Thyroid gland (tissue), 4 donors: ENCODE measurements at regions not wholly inside any gene's neighbourhood (a gene's known extent, or its start where the extent isn't known, plus 50 kb on each side); places are given as distances from the start of the nearest gene placed in this dataset.

Experiments used
- DNase-seq, 2 donors: peaks; one replicate each; pipeline ENCODE4 v3.0.0-alpha.2; 2019
- H3K27ac ChIP-seq, 3 donors: fragments of 200-600 bp; sonication (generic); 1 replicate in 2 of 3; 2 replicates in 1 of 3; pipeline ENCODE4 v1.5.1; 2016 to 2019; ENCODE audit warnings: mild to moderate bottlenecking in 1 of 3, moderate library complexity in 1 of 3
- H3K27me3 ChIP-seq: fragments of 200-600 bp; sonication (generic); one replicate; pipeline ENCODE4 v1.5.1; 2019
- H3K36me3 ChIP-seq, 2 donors: fragments of 200-600 bp; sonication (generic); one replicate each; pipeline ENCODE4 v1.5.1; 2016 to 2019
- H3K4me1 ChIP-seq, 2 donors: fragments of 200-600 bp; sonication (generic); one replicate each; pipeline ENCODE4 v1.5.1; 2017 to 2019
- H3K4me3 ChIP-seq, 3 donors: fragments of 200-600 bp; sonication (generic); replicated peaks in 1 of 3; 1 replicate in 2 of 3; 2 replicates in 1 of 3; pipeline ENCODE4 v1.5.1; 2016; ENCODE audit warnings: mild to moderate bottlenecking in 1 of 3
- H3K9me3 ChIP-seq: fragments of 200-600 bp; sonication (generic); one replicate; pipeline ENCODE4 v1.5.1; 2017
- CTCF ChIP-seq, 6 experiments: fragments of 200-600 bp in 3 of 6; fragments of 450-650 bp in 3 of 6; sonication (generic) in 3 of 6; IDR thresholded peaks; one replicate each; pipeline ENCODE4 v1.5.1; 2016 to 2019; ENCODE audit warnings: antibody characterized with exemption in 6 of 6, mild to moderate bottlenecking in 2 of 6, inconsistent platforms in 1 of 6, moderate library complexity in 1 of 6
- POLR2A ChIP-seq, 2 donors: fragments of 450-650 bp; IDR thresholded peaks; one replicate each; pipeline ENCODE4 v1.6.1; 2017; ENCODE audit warnings: antibody characterized with exemption in 2 of 2, mild to moderate bottlenecking in 2 of 2, moderate library complexity in 1 of 2
- WGBS, 2 donors: methylation state at CpG; one replicate each; pipeline ENCODE4 v1.1.5; 2017; 5-methylcytosine and 5-hydroxymethylcytosine counted together
- intact Hi-C: fragments of 100-400 bp; cut with DNase I; formaldehyde crosslinking; loops from one replicate; pipeline ENCODE4 v1.15.1; 2023

GRCh38 chr4:171281359-171281758, 531.8 kb upstream of the GALNTL6 start:
- Histone ChIP-seq H3K36me3 (no peaks in the 10 kb centered on the region), H3K9me3 (no peaks in the 10 kb centered on the region), H3K4me3 (no peak overlapping the region), H3K27ac (no peak overlapping the region), H3K27me3 (no peaks in the 10 kb centered on the region), H3K4me1 (no peaks in the 10 kb centered on the region)
- no peak for DNase-seq
- TF ChIP-seq POLR2A (IDR thresholded peaks at IDR 0.05): no peak
- TF ChIP-seq CTCF (IDR thresholded peaks at IDR 0.05): no peak
- intact Hi-C loops: no loop called here
- WGBS, 2 donors: 60 to 64% methylated on average over 4 of the region's 4 CpGs

GRCh38 chr4:171279131-171279530, 534.1 kb upstream of the GALNTL6 start:
- H3K27ac ChIP-seq: no peak overlapping the region
- TF ChIP-seq CTCF (IDR thresholded peaks at IDR 0.05) (no peak), POLR2A (IDR thresholded peaks at IDR 0.05) (no peak)
- H3K4me3 ChIP-seq: no peak overlapping the region
- H3K27me3 ChIP-seq: no peaks in the 10 kb centered on the region
- no peak for DNase-seq
- H3K9me3 ChIP-seq: no peaks in the 10 kb centered on the region
- intact Hi-C loops: no loop called here
- WGBS, 2 donors: 67 to 74% methylated on average over 2 of the region's 2 CpGs
- no peaks in the 10 kb centered on the region for H3K36me3 ChIP-seq
- H3K4me1 ChIP-seq: no peaks in the 10 kb centered on the region

- Histone ChIP-seq H3K36me3 (no peaks in the 10 kb centered on the region), H3K4me1 (no peaks in the 10 kb centered on the region), H3K27ac (no peak overlapping the region), H3K27me3 (no peaks in the 10 kb centered on the region), H3K9me3 (no peaks in the 10 kb centered on the region), H3K4me3 (no peak overlapping the region)
- DNase-seq: no peak
- intact Hi-C loops: no loop called here
- no peak for TF ChIP-seq CTCF (IDR thresholded peaks at IDR 0.05)
- no peak for TF ChIP-seq POLR2A (IDR thresholded peaks at IDR 0.05)
- 61 to 67% methylated on average over 6 of the region's 6 CpGs for WGBS, 2 donors
These were observed 546.5 kb upstream of the GALNTL6 start for GRCh38 chr4:171266671-171267070.

- intact Hi-C loops: no loop called here
- 76 to 78% methylated on average over 1 of the region's 1 CpG for WGBS, 2 donors
- TF ChIP-seq POLR2A (IDR thresholded peaks at IDR 0.05) (no peak), CTCF (IDR thresholded peaks at IDR 0.05) (no peak)
- Histone ChIP-seq H3K27ac (no peak overlapping the region), H3K36me3 (no peaks in the 10 kb centered on the region), H3K27me3 (no peaks in the 10 kb centered on the region), H3K9me3 (no peaks in the 10 kb centered on the region), H3K4me3 (no peak overlapping the region), H3K4me1 (no peaks in the 10 kb centered on the region)
- no peak for DNase-seq
These were observed 547.9 kb upstream of the GALNTL6 start for GRCh38 chr4:171265190-171265818.

GRCh38 chr4:171256223-171256622, 557.0 kb upstream of the GALNTL6 start:
- Histone ChIP-seq H3K27ac (no peak overlapping the region), H3K36me3 (no peaks in the 10 kb centered on the region), H3K9me3 (no peaks in the 10 kb centered on the region), H3K27me3 (no peaks in the 10 kb centered on the region), H3K4me1 (no peaks in the 10 kb centered on the region), H3K4me3 (no peak overlapping the region)
- WGBS, 2 donors: 58 to 63% methylated on average over 3 of the region's 3 CpGs
- DNase-seq: no peak
- intact Hi-C loops: no loop called here
- TF ChIP-seq POLR2A (IDR thresholded peaks at IDR 0.05) (no peak), CTCF (IDR thresholded peaks at IDR 0.05) (no peak)
